Smooth muscle cell (in vitro differentiated cells): ENCODE measurements at regions not wholly inside any gene's neighbourhood (a gene's known extent, or its start where the extent isn't known, plus 50 kb on each side); places are given as distances from the start of the nearest gene placed in this dataset.

Experiments
- DNase-seq: peaks from one replicate; lab custom pipeline; 2025; ENCODE audit not compliant: unreplicated experiment; lab: John Stamatoyannopoulos, UW
- H2AFZ ChIP-seq: fragments of 200-600 bp; sonication (generic); 2 replicates; pipeline ENCODE4 v1.6.0; 2016; ENCODE audit warnings: antibody characterized with exemption, low read depth, mild to moderate bottlenecking
- H3F3A ChIP-seq: fragments of 200-600 bp; sonication (generic); 2 replicates; pipeline ENCODE4 v1.6.0; 2017; ENCODE audit warnings: antibody characterized with exemption, low read depth
- H3K27ac ChIP-seq: fragments of 200-600 bp; sonication (generic); 2 replicates; pipeline ENCODE4 v1.5.1; 2016; ENCODE audit warnings: low read depth, mild to moderate bottlenecking
- H3K27me3 ChIP-seq: fragments of 200-600 bp; sonication (generic); 2 replicates; pipeline ENCODE4 v1.6.1; 2016; ENCODE audit warnings: low read depth, mild to moderate bottlenecking
- H3K36me3 ChIP-seq: fragments of 200-600 bp; sonication (generic); 2 replicates; pipeline ENCODE4 v1.5.1; 2016; ENCODE audit warnings: low read depth
- H3K4me1 ChIP-seq: fragments of 200-600 bp; sonication (generic); 2 replicates; pipeline ENCODE4 v1.5.1; 2016; ENCODE audit warnings: low read depth
- H3K4me2 ChIP-seq: fragments of 200-600 bp; sonication (generic); 2 replicates; pipeline ENCODE4 v1.6.0; 2016; ENCODE audit warnings: mild to moderate bottlenecking
- H3K4me3 ChIP-seq: fragments of 200-600 bp; sonication (generic); 2 replicates; pipeline ENCODE4 v1.5.1; 2016; ENCODE audit warnings: mild to moderate bottlenecking
- H3K79me2 ChIP-seq: fragments of 200-600 bp; sonication (generic); 2 replicates; pipeline ENCODE4 v1.6.0; 2016; ENCODE audit warnings: low read depth, mild to moderate bottlenecking
- H3K9ac ChIP-seq: fragments of 200-600 bp; sonication (generic); 2 replicates; pipeline ENCODE4 v1.6.0; 2016; ENCODE audit warnings: low read depth
- H3K9me3 ChIP-seq: fragments of 200-600 bp; sonication (generic); replicated peaks from 2 replicates; pipeline ENCODE4 v1.5.1; 2016; ENCODE audit warnings: low read depth
- H4K20me1 ChIP-seq: fragments of 200-600 bp; sonication (generic); 2 replicates; pipeline ENCODE4 v1.6.0; 2016; ENCODE audit warnings: low read depth
- CTCF ChIP-seq: fragments of 200-600 bp; sonication (generic); IDR thresholded peaks from 2 replicates; pipeline ENCODE4 v1.5.1; 2017; ENCODE audit warnings: borderline replicate concordance, mild to moderate bottlenecking, antibody characterized with exemption; ENCODE audit not compliant: insufficient read depth, poor library complexity, severe bottlenecking
- WGBS: methylation state at CpG from one replicate; pipeline ENCODE4 v1.1.7; 2016; ENCODE audit warnings: low lambda C conversion rate; 5-methylcytosine and 5-hydroxymethylcytosine counted together

- Histone ChIP-seq H2AFZ (no peak overlapping the region), H3K27me3 (no peaks in the 10 kb centered on the region), H3K9ac (no peak overlapping the region), H3K36me3 (no peaks in the 10 kb centered on the region), H4K20me1 (no peaks in the 10 kb centered on the region), H3K4me3 (no peak overlapping the region), H3K9me3 (no peaks in the 10 kb centered on the region), H3K4me2 (no peak overlapping the region), H3K79me2 (no peaks in the 10 kb centered on the region), H3F3A (no peaks in the 10 kb centered on the region), H3K27ac (no peak overlapping the region), H3K4me1 (no peaks in the 10 kb centered on the region)
- no peak for TF ChIP-seq CTCF
- DNase-seq = no peak
- WGBS = 90% methylated on average over 4 of the region's 4 CpGs
These were observed 67.7 kb upstream of the ABCC4 start for GRCh38 chr13:95368998-95369397.

- H2AFZ ChIP-seq = no peak overlapping the region
- H3K4me1 ChIP-seq = no peaks in the 10 kb centered on the region
- no peak overlapping the region for H3K9ac ChIP-seq
- H3K9me3 ChIP-seq = no peaks in the 10 kb centered on the region
- no peaks in the 10 kb centered on the region for H3F3A ChIP-seq
- H3K79me2 ChIP-seq = no peaks in the 10 kb centered on the region
- H4K20me1 ChIP-seq = no peaks in the 10 kb centered on the region
- 0% methylated on average over 1 of the region's 1 CpG for WGBS
- no peak overlapping the region for H3K4me3 ChIP-seq
- no peaks in the 10 kb centered on the region for H3K27me3 ChIP-seq
- no peak for TF ChIP-seq CTCF
- H3K36me3 ChIP-seq = no peaks in the 10 kb centered on the region
- H3K27ac ChIP-seq = no peak overlapping the region
- no peak overlapping the region for H3K4me2 ChIP-seq
- DNase-seq = no peak
These were observed 74.5 kb upstream of the ABCC4 start for GRCh38 chr13:95375706-95376105.

GRCh38 chr13:95378603-95379002, 77.4 kb upstream of the ABCC4 start:
- Histone ChIP-seq H4K20me1 (no peaks in the 10 kb centered on the region), H3K9ac (no peak overlapping the region), H3K4me3 (no peak overlapping the region), H3K9me3 (no peaks in the 10 kb centered on the region), H3K4me2 (no peak overlapping the region), H3K4me1 (no peaks in the 10 kb centered on the region), H3K79me2 (no peaks in the 10 kb centered on the region), H3K27me3 (no peaks in the 10 kb centered on the region), H2AFZ (no peak overlapping the region), H3K36me3 (no peaks in the 10 kb centered on the region), H3K27ac (no peak overlapping the region), H3F3A (no peaks in the 10 kb centered on the region)
- WGBS = 100% methylated on average over 1 of the region's 1 CpG
- no peak for TF ChIP-seq CTCF
- DNase-seq = no peak

- H3K27ac ChIP-seq = no peak overlapping the region
- no peaks in the 10 kb centered on the region for H3K27me3 ChIP-seq
- 32% methylated on average over 14 of the region's 14 CpGs for whole genome bisulfite sequencing
- peak; percentile 83 for TF ChIP-seq CTCF
- H3K4me3 ChIP-seq = no peak overlapping the region
- H3K36me3 ChIP-seq = no peaks in the 10 kb centered on the region
- no peak overlapping the region for H2AFZ ChIP-seq
- no peaks in the 10 kb centered on the region for H3F3A ChIP-seq
- peak; percentile 19 for DNase-seq
- no peaks in the 10 kb centered on the region for H3K4me1 ChIP-seq
- H3K9me3 ChIP-seq = no peaks in the 10 kb centered on the region
- H4K20me1 ChIP-seq = no peaks in the 10 kb centered on the region
- H3K79me2 ChIP-seq = no peaks in the 10 kb centered on the region
- H3K9ac ChIP-seq = no peak overlapping the region
- peak overlapping the region; percentile 74 for H3K4me2 ChIP-seq
These were observed 79.4 kb upstream of the ABCC4 start for GRCh38 chr13:95380468-95381211.
